Progenitor cell of endocrine pancreas (in vitro differentiated cells): ENCODE measurements at regions not wholly inside any gene's neighbourhood (a gene's known extent, or its start where the extent isn't known, plus 50 kb on each side); places are given as distances from the start of the nearest gene placed in this dataset.

ENCODE experiments used
- DNase-seq: peaks from one replicate; pipeline ENCODE4 v3.0.0; 2021; ENCODE audit warnings: low spot score; ENCODE audit not compliant: unreplicated experiment
- H3K27ac Mint-ChIP-seq: 2 replicates; pipeline ENCODE4 v1.8.0; 2021; ENCODE audit warnings: mild to moderate bottlenecking, moderate library complexity, mixed read lengths
- H3K27me3 Mint-ChIP-seq: 2 replicates; pipeline ENCODE4 v1.8.0; 2021; ENCODE audit warnings: mixed read lengths
- H3K36me3 Mint-ChIP-seq: 2 replicates; pipeline ENCODE4 v1.8.0; 2022; ENCODE audit warnings: mixed read lengths; ENCODE audit not compliant: insufficient read depth
- H3K4me1 Mint-ChIP-seq: 2 replicates; pipeline ENCODE4 v1.8.0; 2021; ENCODE audit warnings: low read depth, mixed read lengths
- H3K4me3 Mint-ChIP-seq: 2 replicates; pipeline ENCODE4 v1.8.0; 2021; ENCODE audit warnings: low read depth, mild to moderate bottlenecking, moderate library complexity, mixed read lengths
- H3K9me3 Mint-ChIP-seq: 2 replicates; pipeline ENCODE4 v1.8.0; 2021; ENCODE audit warnings: low read depth, mixed read lengths
- CTCF ChIP-seq: fragments of 200-600 bp; sonication (generic); IDR thresholded peaks from one replicate; pipeline ENCODE4 v1.5.0; 2021; ENCODE audit warnings: antibody characterized with exemption, mild to moderate bottlenecking; ENCODE audit not compliant: unreplicated experiment

GRCh38 chrX:88991583-88992132, 244.6 kb downstream of the CPXCR1 start:
- Mint-ChIP-seq H3K9me3 (peaks cover under 1% of the 10 kb centered on the region), H3K27ac (no peak overlapping the region), H3K27me3 (no peaks in the 10 kb centered on the region), H3K4me3 (no peak overlapping the region), H3K4me1 (peaks cover 12% of the 10 kb centered on the region), H3K36me3 (no peaks in the 10 kb centered on the region)
- TF ChIP-seq CTCF = no peak
- no peak for DNase-seq

GRCh38 chrX:89021964-89022363, 274.9 kb downstream of the CPXCR1 start:
- Mint-ChIP-seq H3K27me3 (no peaks in the 10 kb centered on the region), H3K4me1 (no peaks in the 10 kb centered on the region), H3K27ac (no peak overlapping the region), H3K36me3 (no peaks in the 10 kb centered on the region), H3K4me3 (no peak overlapping the region), H3K9me3 (peaks cover 11% of the 10 kb centered on the region)
- no peak for TF ChIP-seq CTCF
- DNase-seq = no peak

GRCh38 chrX:89033723-89034122, 286.7 kb downstream of the CPXCR1 start:
- no peak overlapping the region for H3K4me3 Mint-ChIP-seq
- no peak for DNase-seq
- H3K27ac Mint-ChIP-seq = no peak overlapping the region
- no peaks in the 10 kb centered on the region for H3K27me3 Mint-ChIP-seq
- no peaks in the 10 kb centered on the region for H3K4me1 Mint-ChIP-seq
- peaks cover 13% of the 10 kb centered on the region for H3K9me3 Mint-ChIP-seq
- TF ChIP-seq CTCF = no peak
- no peaks in the 10 kb centered on the region for H3K36me3 Mint-ChIP-seq

- Mint-ChIP-seq H3K36me3 (no peaks in the 10 kb centered on the region), H3K4me1 (no peaks in the 10 kb centered on the region), H3K9me3 (peaks cover 16% of the 10 kb centered on the region), H3K27ac (no peak overlapping the region), H3K27me3 (no peaks in the 10 kb centered on the region), H3K4me3 (no peak overlapping the region)
- no peak for DNase-seq
- TF ChIP-seq CTCF = no peak
Measured at GRCh38 chrX:89034679-89035078, 287.7 kb downstream of the CPXCR1 start.

DNA sequence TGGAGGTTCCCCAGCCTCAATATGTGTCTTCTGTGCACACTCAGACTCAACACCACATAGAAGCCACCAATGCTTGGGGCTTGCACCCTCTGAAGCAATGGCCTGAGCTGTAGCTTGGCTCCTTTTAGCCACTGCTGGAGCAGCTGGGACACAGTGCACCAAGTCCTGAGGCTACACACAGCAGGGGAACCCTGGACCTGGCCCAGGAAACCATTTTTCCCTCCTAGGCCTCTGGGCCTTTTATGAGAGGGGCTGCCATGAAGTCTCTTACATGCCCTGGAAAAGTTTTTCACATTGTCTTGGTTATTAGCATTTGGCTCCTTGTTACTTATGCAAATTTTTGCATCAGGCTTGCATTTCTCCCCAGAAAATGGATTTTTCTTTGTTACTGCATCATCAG, 306.2 kb downstream of the CPXCR1 start:
- peaks cover 11% of the 10 kb centered on the region for H3K9me3 Mint-ChIP-seq
- H3K4me1 Mint-ChIP-seq = peaks cover 4% of the 10 kb centered on the region
- no peaks in the 10 kb centered on the region for H3K27me3 Mint-ChIP-seq
- H3K4me3 Mint-ChIP-seq = no peak overlapping the region
- H3K27ac Mint-ChIP-seq = no peak overlapping the region
- TF ChIP-seq CTCF = no peak
- no peak for DNase-seq
- H3K36me3 Mint-ChIP-seq = no peaks in the 10 kb centered on the region
